WTC11 (cell line): ENCODE measurements at regions not wholly inside any gene's neighbourhood (a gene's known extent, or its start where the extent isn't known, plus 50 kb on each side); places are given as distances from the start of the nearest gene placed in this dataset.

Experiments
- ATAC-seq: fragments of 200-7000 bp; cut with Tn5 transposase; 2 replicates; pipeline ENCODE4 v1.10.0; 2021; ENCODE audit warnings: mild to moderate bottlenecking, moderate library complexity
- CTCF ChIA-PET: fragments of 300-600 bp; sonication (Branson Sonifier 250); formaldehyde crosslinking; loops from one replicate; lab custom pipeline; 2021; ENCODE audit warnings: antibody characterized with exemption; lab: Charles Lee
- POLR2A ChIA-PET: fragments of 350-600 bp; sonication (Branson Sonifier 250); formaldehyde crosslinking; loops from one replicate; lab custom pipeline; 2021; ENCODE audit warnings: antibody characterized with exemption; lab: Charles Lee
- DNase-seq: peaks from one replicate; pipeline ENCODE4 v3.0.0; 2021; ENCODE audit warnings: low spot score
- H3K27ac Mint-ChIP-seq: 2 replicates; pipeline ENCODE4 v1.8.0; 2021; ENCODE audit warnings: mixed read lengths
- H3K27me3 Mint-ChIP-seq: 2 replicates; pipeline ENCODE4 v1.8.0; 2021; ENCODE audit warnings: low read depth, mild to moderate bottlenecking, moderate library complexity, mixed read lengths
- H3K36me3 Mint-ChIP-seq: 2 replicates; pipeline ENCODE4 v1.8.0; 2021; ENCODE audit warnings: mixed read lengths
- H3K4me1 Mint-ChIP-seq: 2 replicates; pipeline ENCODE4 v1.8.0; 2022; ENCODE audit warnings: mixed read lengths
- H3K4me3 Mint-ChIP-seq: 2 replicates; pipeline ENCODE4 v1.8.0; 2021; ENCODE audit warnings: mild to moderate bottlenecking, moderate library complexity, mixed read lengths
- H3K9me3 Mint-ChIP-seq: 2 replicates; pipeline ENCODE4 v1.8.0; 2021; ENCODE audit warnings: mixed read lengths
- CREM ChIP-seq: sonication (generic); formaldehyde crosslinking; IDR thresholded peaks from 2 replicates; pipeline ENCODE4 v1.8.1; 2022; ENCODE audit warnings: mild to moderate bottlenecking, missing genetic modification reagents, moderate library complexity
- E2F5 ChIP-seq: sonication (generic); formaldehyde crosslinking; IDR thresholded peaks from 2 replicates; pipeline ENCODE4 v1.8.1; 2022; ENCODE audit warnings: mild to moderate bottlenecking, moderate library complexity, missing genetic modification reagents
- ELF4 ChIP-seq: sonication (generic); formaldehyde crosslinking; IDR thresholded peaks from 2 replicates; pipeline ENCODE4 v1.8.1; 2022; ENCODE audit warnings: low read depth, mild to moderate bottlenecking, moderate library complexity, missing genetic modification reagents
- ERG ChIP-seq: fragments of 250-450 bp; sonication (Bioruptor Pico); IDR thresholded peaks from 2 replicates; pipeline ENCODE4 v1.8.0; 2021; ENCODE audit warnings: mild to moderate bottlenecking
- ESRRA ChIP-seq: sonication (generic); formaldehyde crosslinking; IDR thresholded peaks from 2 replicates; pipeline ENCODE4 v1.8.1; 2022; ENCODE audit warnings: mild to moderate bottlenecking, missing genetic modification reagents, borderline replicate concordance
- FOXP1 ChIP-seq: sonication (generic); formaldehyde crosslinking; IDR thresholded peaks from 2 replicates; pipeline ENCODE4 v1.8.0; 2022; ENCODE audit warnings: missing genetic modification reagents, mild to moderate bottlenecking, moderate library complexity, borderline replicate concordance
- FOXP4 ChIP-seq: sonication (generic); formaldehyde crosslinking; IDR thresholded peaks from 2 replicates; pipeline ENCODE4 v1.8.0; 2022; ENCODE audit warnings: mild to moderate bottlenecking, missing genetic modification reagents
- SOX15 ChIP-seq: fragments of 250-450 bp; sonication (Bioruptor Pico); IDR thresholded peaks from 2 replicates; pipeline ENCODE4 v1.9.0; 2021; ENCODE audit warnings: mild to moderate bottlenecking
- TEAD1 ChIP-seq: sonication (generic); formaldehyde crosslinking; IDR thresholded peaks from 2 replicates; pipeline ENCODE4 v1.8.0; 2022; ENCODE audit warnings: mild to moderate bottlenecking, missing genetic modification reagents
- USF1 ChIP-seq: sonication (generic); formaldehyde crosslinking; IDR thresholded peaks from 2 replicates; pipeline ENCODE4 v1.8.0; 2022; ENCODE audit warnings: mild to moderate bottlenecking, missing genetic modification reagents
- ZBTB43 ChIP-seq: sonication (generic); formaldehyde crosslinking; IDR thresholded peaks from 2 replicates; pipeline ENCODE4 v1.8.1; 2023; ENCODE audit warnings: mild to moderate bottlenecking, missing genetic modification reagents
- ZNF232 ChIP-seq: sonication (generic); formaldehyde crosslinking; IDR thresholded peaks from 2 replicates; pipeline ENCODE4 v1.8.0; 2022; ENCODE audit warnings: mild to moderate bottlenecking, missing genetic modification reagents
- ZNF425 ChIP-seq: fragments of 250-450 bp; sonication (Bioruptor Pico); conservative IDR thresholded peaks from 2 replicates; pipeline ENCODE4 v1.9.0; 2021; ENCODE audit warnings: mild to moderate bottlenecking
- ZNF512 ChIP-seq: sonication (generic); formaldehyde crosslinking; IDR thresholded peaks from 2 replicates; pipeline ENCODE4 v1.8.1; 2022; ENCODE audit warnings: missing genetic modification reagents, borderline replicate concordance

GRCh38 chr5:83414601-83415000, 56.9 kb upstream of the VCAN start (continued):
- TF ChIP-seq ERG (CRISPR knock-in tag) (no peak), SOX15 (CRISPR knock-in tag) (no peak), ZBTB43 (CRISPR knock-in tag) (no peak), TEAD1 (CRISPR knock-in tag) (no peak)

GRCh38 chr5:83417884-83418283, 53.7 kb upstream of the VCAN start:
- no peaks in the 10 kb centered on the region for H3K27me3 Mint-ChIP-seq
- H3K36me3 Mint-ChIP-seq, result peaks cover 12% of the 10 kb centered on the region
- H3K9me3 Mint-ChIP-seq, result peaks cover 17% of the 10 kb centered on the region
- peak overlapping the region; percentile 46; the same call in 1 of the 2 replicates for H3K27ac Mint-ChIP-seq
- no peak overlapping the region for H3K4me3 Mint-ChIP-seq
- POLR2A ChIA-PET, result no interaction called here
- CTCF ChIA-PET, result no interaction called here
- ATAC-seq (no peak), DNase-seq (no peak)
- TF ChIP-seq E2F5 (CRISPR knock-in tag) (no peak), ZBTB43 (CRISPR knock-in tag) (no peak), USF1 (no peak), ZNF425 (no peak), ERG (CRISPR knock-in tag) (no peak), ELF4 (CRISPR knock-in tag) (no peak), ZNF232 (CRISPR knock-in tag) (no peak), FOXP1 (CRISPR knock-in tag) (no peak), ESRRA (no peak), CREM (no peak), FOXP4 (no peak), ZNF512 (no peak)
- H3K4me1 Mint-ChIP-seq, result peaks cover 26% of the 10 kb centered on the region
